ENCODE measurements at regions not wholly inside any gene's neighbourhood (a gene's known extent, or its start where the extent isn't known, plus 50 kb on each side); places are given as distances from the start of the nearest gene placed in this dataset.
"Not testable (repeated sequence)": the region's sequence is repeated elsewhere in the genome, so short reads cannot be mapped to it uniquely, and the experiment has no call there.

- Histone ChIP-seq H3K9ac (ENCODE audit: insufficient read depth in 1 of 2, low read depth in 2 of 2, low read length in 2 of 2) (no peak overlapping the region), H3K27me3 (ENCODE audit: control insufficient read depth in 2 of 2, insufficient read depth in 2 of 2, low read length in 2 of 2) (no peaks in the 10 kb centered on the region), H3K4me2 (ENCODE audit: insufficient read depth, low read length) (no peak overlapping the region), H2AFZ (ENCODE audit: low read depth, low read length) (no peak overlapping the region), H4K20me1 (replicated peaks; ENCODE audit: control insufficient read depth, insufficient read depth, low read length) (no peaks in the 10 kb centered on the region), H3K4me3 (no peak overlapping the region), H3K79me2 (ENCODE audit: control insufficient read depth, insufficient read depth, low read length) (peaks cover 8% of the 10 kb centered on the region), H3K9me1 (ENCODE audit: control insufficient read depth, insufficient read depth, low read length) (no peaks in the 10 kb centered on the region), H3K9me3 (replicated peaks; ENCODE audit: control insufficient read depth, insufficient read depth, low read depth, low read length) (no peaks in the 10 kb centered on the region), H3K36me3 (ENCODE audit: control insufficient read depth, insufficient read depth, low read length) (no peaks in the 10 kb centered on the region; the same call in 2 of the 3 replicates), H3K27ac (ENCODE audit: extremely low read depth, low read depth, low read length) (no peak overlapping the region), H3K4me1 (replicated peaks in 1 of 2; ENCODE audit: control insufficient read depth in 2 of 2, insufficient read depth in 2 of 2, low read length in 2 of 2) (peaks cover 4 to 8% of the 10 kb centered on the region in 2 experiments)
- intact Hi-C loops (cut with micrococcal nuclease) (no loop called here), in situ Hi-C loops (cut with MboI) (no loop called here)
- BruUV-seq (replicated peaks), result no TSS peak
- CTCF ChIA-PET (ENCODE audit: low intra/inter-chr PET ratio), result no interaction called here
- 10% methylated on average over 1 of the region's 1 CpG for WGBS (ENCODE audit: insufficient coverage, low coverage, missing lambda C conversion rate)
- no peak for ATAC-seq
- POLR2A ChIA-PET, result no interaction called here
- no peak for DNase-seq (ENCODE audit: extremely low read depth in 1 of 4, low spot score in 3 of 4)
- FAIRE-seq, result no peak
- TF ChIP-seq HDAC2 (IDR thresholded peaks at IDR 0.05), result no peak
- peak; percentile 42; the same call in 1 of the 2 replicates for TF ChIP-seq NFIC (IDR thresholded peaks at IDR 0.05)
Observed at GRCh38 chr10:45544191-45544590, 128.4 kb downstream of the ZFAND4 start.

GRCh38 chr10:45541032-45541431 lies 131.5 kb downstream of the ZFAND4 start:
- DNase-seq (ENCODE audit: extremely low read depth in 1 of 4, low spot score in 3 of 4); H3K9ac ChIP-seq (ENCODE audit: insufficient read depth in 1 of 2, low read depth in 2 of 2, low read length in 2 of 2); H3K9me3 ChIP-seq (replicated peaks; ENCODE audit: control insufficient read depth, insufficient read depth, low read depth, low read length); H3K4me1 ChIP-seq (replicated peaks in 1 of 2; ENCODE audit: control insufficient read depth in 2 of 2, insufficient read depth in 2 of 2, low read length in 2 of 2); H3K27ac ChIP-seq (ENCODE audit: extremely low read depth, low read depth, low read length); H3K36me3 ChIP-seq (ENCODE audit: control insufficient read depth, insufficient read depth, low read length); H2AFZ ChIP-seq (ENCODE audit: low read depth, low read length); H3K27me3 ChIP-seq (ENCODE audit: control insufficient read depth in 2 of 2, insufficient read depth in 2 of 2, low read length in 2 of 2); BruUV-seq (replicated peaks); H3K4me3 ChIP-seq; H3K4me2 ChIP-seq (ENCODE audit: insufficient read depth, low read length); POLR2A ChIA-PET; H4K20me1 ChIP-seq (replicated peaks; ENCODE audit: control insufficient read depth, insufficient read depth, low read length); H3K9me1 ChIP-seq (ENCODE audit: control insufficient read depth, insufficient read depth, low read length); FAIRE-seq; intact Hi-C loops (cut with micrococcal nuclease); in situ Hi-C loops (cut with MboI); ATAC-seq; CTCF ChIA-PET (ENCODE audit: low intra/inter-chr PET ratio): not testable (repeated sequence)
- TF ChIP-seq BCOR (IDR thresholded peaks at IDR 0.05), result peak; percentile 72; the same call in 1 of the 2 replicates
- TF ChIP-seq KDM1A (IDR thresholded peaks at IDR 0.05), result peak in 1 of 2 experiments; percentile 13; a peak in 1 of 4 replicates
- peaks cover 18% of the 10 kb centered on the region for H3K79me2 ChIP-seq (ENCODE audit: control insufficient read depth, insufficient read depth, low read length)
- 95% methylated on average over 5 of the region's 5 CpGs for WGBS (ENCODE audit: insufficient coverage, low coverage, missing lambda C conversion rate)

Data from K562 (cell line).